ENCODE measurements at regions not wholly inside any gene's neighbourhood (a gene's known extent, or its start where the extent isn't known, plus 50 kb on each side); places are given as distances from the start of the nearest gene placed in this dataset.

DNA sequence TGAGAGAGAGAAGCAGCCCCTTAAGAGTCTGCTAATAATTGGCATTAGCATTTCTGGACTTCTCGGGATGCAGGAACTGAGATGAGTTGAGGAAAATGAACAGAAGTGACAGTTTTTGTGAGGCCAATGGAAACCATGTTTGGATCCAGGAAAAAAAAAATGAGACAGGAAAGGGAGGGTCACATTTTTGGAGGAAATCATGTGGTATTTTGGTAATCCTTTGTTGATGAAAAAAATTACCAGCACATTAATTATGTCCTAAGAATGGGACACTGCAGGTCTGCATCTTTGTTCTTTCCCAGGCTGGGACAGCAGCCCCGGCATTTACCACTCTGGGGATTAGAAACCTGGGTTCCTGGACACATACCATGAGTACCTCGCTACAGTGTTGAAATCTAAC is 109.9 kb upstream of the ZFHX3 start:
- no peak overlapping the region for H3K27ac ChIP-seq (ENCODE audit: insufficient read depth, low read depth, low read length, poor library complexity, severe bottlenecking)
- no peaks in the 10 kb centered on the region for H3K9me3 ChIP-seq (ENCODE audit: control insufficient read depth, low read length)
- H3K27me3 ChIP-seq (ENCODE audit: control insufficient read depth, insufficient read depth, low read length, poor library complexity, severe bottlenecking), result no peaks in the 10 kb centered on the region
- H3K4me3 ChIP-seq (ENCODE audit: insufficient read depth, low read depth, low read length), result no peak overlapping the region
- 90 to 95% methylated on average over 3 of the region's 3 CpGs for WGBS, 2 experiments
- no peaks in the 10 kb centered on the region for H3K36me3 ChIP-seq (ENCODE audit: control insufficient read depth, insufficient read depth, low read length)
- peaks cover 8% of the 10 kb centered on the region for H3K4me1 ChIP-seq (ENCODE audit: control insufficient read depth, insufficient read depth, low read length)

GRCh38 chr16:73154063-73154870 is 106.3 kb upstream of the ZFHX3 start:
- Histone ChIP-seq H3K9me3 (ENCODE audit: control insufficient read depth, low read length) (no peaks in the 10 kb centered on the region), H3K27ac (ENCODE audit: insufficient read depth, low read depth, low read length, poor library complexity, severe bottlenecking) (no peak overlapping the region), H3K4me1 (ENCODE audit: control insufficient read depth, insufficient read depth, low read length) (peaks cover 16% of the 10 kb centered on the region), H3K27me3 (ENCODE audit: control insufficient read depth, insufficient read depth, low read length, poor library complexity, severe bottlenecking) (no peaks in the 10 kb centered on the region), H3K36me3 (ENCODE audit: control insufficient read depth, insufficient read depth, low read length) (no peaks in the 10 kb centered on the region), H3K4me3 (ENCODE audit: insufficient read depth, low read depth, low read length) (no peak overlapping the region)
- 91 to 93% methylated on average over 10 of the region's 10 CpGs for WGBS, 2 experiments

DNA sequence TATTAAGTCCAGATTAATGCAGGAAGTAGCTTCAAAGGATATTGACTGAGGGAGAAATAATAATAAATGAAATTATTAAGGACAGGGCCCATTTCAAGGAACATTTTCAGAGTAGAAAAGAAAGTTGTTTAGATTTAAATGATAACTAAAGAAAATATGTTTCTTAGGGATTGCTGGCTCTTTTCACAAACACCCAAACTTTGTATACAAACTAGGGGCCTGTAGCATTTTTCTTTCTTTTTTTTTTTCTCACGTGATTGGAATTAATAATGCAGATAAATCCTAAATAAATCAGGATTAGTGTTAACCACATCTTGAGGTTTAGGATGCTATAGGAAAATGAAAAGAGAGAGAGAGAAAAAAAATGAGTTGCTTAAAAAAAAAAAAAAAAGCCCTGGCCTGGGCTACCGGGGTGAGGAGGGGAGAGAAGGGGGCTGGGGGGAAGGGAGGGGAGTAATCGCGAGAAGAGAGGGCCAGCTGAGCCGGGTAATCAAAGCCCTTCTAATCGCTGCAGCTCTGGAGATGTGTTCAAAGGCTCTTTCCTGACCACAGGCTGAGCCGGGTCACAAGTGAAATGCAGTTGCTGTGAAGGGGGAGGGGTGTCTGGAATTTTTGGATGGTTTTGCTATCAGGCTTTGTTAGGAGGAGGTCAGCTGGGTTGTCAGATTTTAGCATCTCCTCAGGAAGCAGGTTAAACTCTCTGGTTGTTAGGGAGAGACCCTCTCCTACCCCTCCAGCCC is 104.6 kb upstream of the ZFHX3 start:
- H3K4me1 ChIP-seq (ENCODE audit: control insufficient read depth, insufficient read depth, low read length), result peaks cover 16% of the 10 kb centered on the region
- no peaks in the 10 kb centered on the region for H3K9me3 ChIP-seq (ENCODE audit: control insufficient read depth, low read length)
- H3K36me3 ChIP-seq (ENCODE audit: control insufficient read depth, insufficient read depth, low read length), result no peaks in the 10 kb centered on the region
- H3K27me3 ChIP-seq (ENCODE audit: control insufficient read depth, insufficient read depth, low read length, poor library complexity, severe bottlenecking), result no peaks in the 10 kb centered on the region
- 1 to 2% methylated on average over 6 of the region's 7 CpGs for WGBS, 2 experiments
- no peak overlapping the region for H3K4me3 ChIP-seq (ENCODE audit: insufficient read depth, low read depth, low read length)
- peak overlapping the region; percentile 47 for H3K27ac ChIP-seq (ENCODE audit: insufficient read depth, low read depth, low read length, poor library complexity, severe bottlenecking)

DNA sequence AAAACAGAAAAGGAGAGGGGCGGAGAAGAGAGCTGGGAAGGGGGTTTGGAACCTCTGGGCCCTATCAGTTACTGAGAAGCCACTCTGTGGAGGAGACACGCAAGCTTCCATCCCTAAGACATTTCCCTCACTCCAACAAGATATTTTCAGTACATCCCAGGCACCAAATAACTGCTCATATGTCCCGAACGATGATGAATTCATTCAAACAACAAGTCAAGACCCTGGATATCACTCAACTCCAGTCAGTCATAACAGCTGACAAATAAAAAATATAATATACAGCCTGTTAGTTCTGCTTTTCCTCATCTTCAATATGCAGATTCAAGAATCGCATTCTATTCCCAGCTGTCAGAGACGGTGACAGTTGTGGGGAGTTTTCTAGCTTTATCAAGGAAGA is 104.0 kb upstream of the ZFHX3 start:
- peaks cover 16% of the 10 kb centered on the region for H3K4me1 ChIP-seq (ENCODE audit: control insufficient read depth, insufficient read depth, low read length)
- no peaks in the 10 kb centered on the region for H3K9me3 ChIP-seq (ENCODE audit: control insufficient read depth, low read length)
- H3K36me3 ChIP-seq (ENCODE audit: control insufficient read depth, insufficient read depth, low read length), result no peaks in the 10 kb centered on the region
- H3K27me3 ChIP-seq (ENCODE audit: control insufficient read depth, insufficient read depth, low read length, poor library complexity, severe bottlenecking), result no peaks in the 10 kb centered on the region
- H3K27ac ChIP-seq (ENCODE audit: insufficient read depth, low read depth, low read length, poor library complexity, severe bottlenecking), result no peak overlapping the region
- no peak overlapping the region for H3K4me3 ChIP-seq (ENCODE audit: insufficient read depth, low read depth, low read length)
- 66 to 83% methylated on average over 4 to 5 of the region's 6 CpGs for WGBS, 2 experiments

- WGBS, 2 experiments, result 43 to 53% methylated on average over 5 of the region's 5 CpGs
- H3K4me3 ChIP-seq (ENCODE audit: insufficient read depth, low read depth, low read length), result no peak overlapping the region
- H3K9me3 ChIP-seq (ENCODE audit: control insufficient read depth, low read length), result no peaks in the 10 kb centered on the region
- no peaks in the 10 kb centered on the region for H3K27me3 ChIP-seq (ENCODE audit: control insufficient read depth, insufficient read depth, low read length, poor library complexity, severe bottlenecking)
- H3K27ac ChIP-seq (ENCODE audit: insufficient read depth, low read depth, low read length, poor library complexity, severe bottlenecking), result no peak overlapping the region
- peaks cover 16% of the 10 kb centered on the region for H3K4me1 ChIP-seq (ENCODE audit: control insufficient read depth, insufficient read depth, low read length)
- no peaks in the 10 kb centered on the region for H3K36me3 ChIP-seq (ENCODE audit: control insufficient read depth, insufficient read depth, low read length)
Measured at GRCh38 chr16:73151225-73151624, 103.3 kb upstream of the ZFHX3 start.

GRCh38 chr16:73150786-73151185 is 102.9 kb upstream of the ZFHX3 start:
- 98% methylated on average over 3 of the region's 4 CpGs; no CpG with 5 or more reads in 1 of the 2 experiments for WGBS, 2 experiments
- no peaks in the 10 kb centered on the region for H3K36me3 ChIP-seq (ENCODE audit: control insufficient read depth, insufficient read depth, low read length)
- H3K4me3 ChIP-seq (ENCODE audit: insufficient read depth, low read depth, low read length), result no peak overlapping the region
- no peaks in the 10 kb centered on the region for H3K9me3 ChIP-seq (ENCODE audit: control insufficient read depth, low read length)
- no peak overlapping the region for H3K27ac ChIP-seq (ENCODE audit: insufficient read depth, low read depth, low read length, poor library complexity, severe bottlenecking)
- H3K4me1 ChIP-seq (ENCODE audit: control insufficient read depth, insufficient read depth, low read length), result peaks cover 16% of the 10 kb centered on the region
- no peaks in the 10 kb centered on the region for H3K27me3 ChIP-seq (ENCODE audit: control insufficient read depth, insufficient read depth, low read length, poor library complexity, severe bottlenecking)

- H3K4me1 ChIP-seq (ENCODE audit: control insufficient read depth, insufficient read depth, low read length), result peaks cover 20% of the 10 kb centered on the region
- H3K4me3 ChIP-seq (ENCODE audit: insufficient read depth, low read depth, low read length), result no peak overlapping the region
- H3K36me3 ChIP-seq (ENCODE audit: control insufficient read depth, insufficient read depth, low read length), result no peaks in the 10 kb centered on the region
- H3K27ac ChIP-seq (ENCODE audit: insufficient read depth, low read depth, low read length, poor library complexity, severe bottlenecking), result no peak overlapping the region
- H3K27me3 ChIP-seq (ENCODE audit: control insufficient read depth, insufficient read depth, low read length, poor library complexity, severe bottlenecking), result no peaks in the 10 kb centered on the region
- H3K9me3 ChIP-seq (ENCODE audit: control insufficient read depth, low read length), result no peaks in the 10 kb centered on the region
- 91% methylated on average over 7 of the region's 7 CpGs for WGBS, 2 experiments
Measured at GRCh38 chr16:73149334-73149733, 101.4 kb upstream of the ZFHX3 start.

GRCh38 chr16:73147958-73148357 is 100.0 kb upstream of the ZFHX3 start:
- peaks cover 13% of the 10 kb centered on the region for H3K4me1 ChIP-seq (ENCODE audit: control insufficient read depth, insufficient read depth, low read length)
- no peaks in the 10 kb centered on the region for H3K9me3 ChIP-seq (ENCODE audit: control insufficient read depth, low read length)
- no peak overlapping the region for H3K27ac ChIP-seq (ENCODE audit: insufficient read depth, low read depth, low read length, poor library complexity, severe bottlenecking)
- H3K36me3 ChIP-seq (ENCODE audit: control insufficient read depth, insufficient read depth, low read length), result no peaks in the 10 kb centered on the region
- H3K27me3 ChIP-seq (ENCODE audit: control insufficient read depth, insufficient read depth, low read length, poor library complexity, severe bottlenecking), result no peaks in the 10 kb centered on the region
- no peak overlapping the region for H3K4me3 ChIP-seq (ENCODE audit: insufficient read depth, low read depth, low read length)
- WGBS, 2 experiments, result 88 to 93% methylated on average over 3 of the region's 3 CpGs

GRCh38 chr16:73145166-73145880 is 97.4 kb upstream of the ZFHX3 start:
- Histone ChIP-seq H3K27me3 (ENCODE audit: control insufficient read depth, insufficient read depth, low read length, poor library complexity, severe bottlenecking) (no peaks in the 10 kb centered on the region), H3K36me3 (ENCODE audit: control insufficient read depth, insufficient read depth, low read length) (no peaks in the 10 kb centered on the region), H3K4me3 (ENCODE audit: insufficient read depth, low read depth, low read length) (no peak overlapping the region), H3K27ac (ENCODE audit: insufficient read depth, low read depth, low read length, poor library complexity, severe bottlenecking) (no peak overlapping the region), H3K4me1 (ENCODE audit: control insufficient read depth, insufficient read depth, low read length) (peaks cover 3% of the 10 kb centered on the region), H3K9me3 (ENCODE audit: control insufficient read depth, low read length) (no peaks in the 10 kb centered on the region)
- WGBS, 2 experiments, result 72 to 75% methylated on average over 9 to 10 of the region's 10 CpGs

Data from ectodermal cell (in vitro differentiated cells).